Cerebellar nuclear complex (tissue), 1 donor: ENCODE measurements at regions not wholly inside any gene's neighbourhood (a gene's known extent, or its start where the extent isn't known, plus 50 kb on each side); places are given as distances from the start of the nearest gene placed in this dataset.

ENCODE experiments used
- DNase-seq, 2 experiments: peaks; one replicate each; lab custom pipeline; 2025; lab: John Stamatoyannopoulos, UW

DNA sequence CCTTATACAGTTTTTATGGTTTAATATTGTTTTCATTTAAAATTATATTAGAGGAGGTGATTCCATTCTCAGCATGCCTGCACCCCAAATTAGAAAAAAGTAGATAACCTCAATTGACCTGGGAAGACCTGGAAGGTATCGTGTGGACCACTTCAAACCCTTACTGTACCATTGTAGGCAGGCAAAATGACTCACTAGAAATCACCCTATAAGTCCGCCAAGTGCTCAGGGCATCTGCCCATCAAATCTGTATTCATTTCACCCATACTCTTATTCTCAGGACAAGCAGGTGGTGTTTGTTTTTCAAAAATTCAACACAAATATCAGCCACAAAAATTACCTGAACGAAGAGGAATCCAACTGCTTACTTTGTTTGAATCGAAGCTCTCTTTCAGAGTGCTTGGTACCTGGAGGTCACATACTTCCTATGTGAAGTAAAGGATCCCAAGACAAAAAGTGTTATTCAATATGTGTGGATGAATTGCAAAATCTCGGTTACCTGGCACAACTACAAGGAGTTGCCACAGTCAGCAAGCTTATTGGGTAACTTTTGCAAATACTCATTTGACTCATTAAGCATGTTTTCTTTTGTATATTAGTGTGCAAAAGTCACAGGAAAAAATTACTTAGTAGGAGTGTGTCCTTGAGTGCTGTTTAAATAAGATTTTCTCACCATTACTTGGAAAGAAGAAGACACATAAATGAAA lies 216.2 kb downstream of the ENC1 start:
- DNase-seq: no peak

DNA sequence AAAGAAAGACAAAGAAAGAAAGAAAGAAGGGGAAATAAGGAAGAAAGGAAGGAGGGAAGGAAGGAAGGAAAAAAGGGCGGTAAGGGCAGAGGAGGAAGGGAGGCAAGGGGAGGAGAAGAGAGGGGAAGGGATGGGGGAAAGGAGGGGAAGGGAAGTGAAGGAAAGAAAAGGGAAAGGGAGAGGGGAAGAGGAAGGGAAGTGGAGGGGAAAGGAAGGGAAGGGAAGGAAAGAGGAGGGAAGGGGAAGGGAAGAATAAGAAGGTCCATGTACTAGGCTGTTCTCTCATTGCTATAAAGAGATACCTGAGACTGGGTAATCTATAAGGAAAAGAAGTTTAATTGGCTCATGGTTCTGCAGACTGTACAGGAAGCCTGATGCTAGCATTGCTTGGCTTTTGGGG lies 217.1 kb downstream of the ENC1 start:
- no peak for DNase-seq

DNA sequence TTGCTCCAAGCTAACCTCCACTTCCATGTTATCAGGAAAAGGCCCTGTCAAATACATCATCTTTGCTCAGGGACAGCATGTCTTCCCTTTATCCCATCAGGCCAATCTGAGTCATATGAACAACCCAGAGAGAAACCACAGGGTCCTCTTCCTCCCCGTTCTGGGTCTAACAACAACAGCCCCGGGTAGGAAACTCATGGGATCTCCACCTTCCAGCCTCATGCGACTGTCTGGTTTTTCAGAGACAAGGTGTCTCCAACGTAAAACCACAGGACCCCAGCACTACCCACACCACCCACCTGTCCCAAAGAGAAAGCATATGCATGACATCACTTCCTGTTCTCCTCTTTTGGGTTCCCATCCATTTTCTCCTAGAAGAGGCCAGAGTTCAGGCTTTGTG lies 217.9 kb downstream of the ENC1 start:
- DNase-seq: no peak

DNA sequence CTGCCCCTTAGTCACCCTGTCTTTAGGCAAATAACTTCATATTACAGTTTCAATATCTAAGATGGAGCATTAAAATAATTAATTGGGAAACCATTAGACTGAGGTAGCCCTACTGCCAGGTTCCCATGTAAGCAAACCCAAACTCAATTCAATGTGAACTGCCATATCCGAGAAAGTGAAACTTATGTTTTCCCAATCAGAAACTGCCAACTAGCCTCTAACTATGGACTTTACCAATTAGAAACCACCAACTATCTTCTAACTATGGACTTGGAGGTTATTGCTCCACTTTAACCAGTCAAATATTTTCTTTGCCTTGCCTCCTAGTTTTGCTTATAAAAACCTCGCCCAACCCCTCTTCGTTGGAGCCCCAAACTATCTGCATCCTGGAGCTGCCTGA lies 218.5 kb downstream of the ENC1 start:
- no peak for DNase-seq

DNA sequence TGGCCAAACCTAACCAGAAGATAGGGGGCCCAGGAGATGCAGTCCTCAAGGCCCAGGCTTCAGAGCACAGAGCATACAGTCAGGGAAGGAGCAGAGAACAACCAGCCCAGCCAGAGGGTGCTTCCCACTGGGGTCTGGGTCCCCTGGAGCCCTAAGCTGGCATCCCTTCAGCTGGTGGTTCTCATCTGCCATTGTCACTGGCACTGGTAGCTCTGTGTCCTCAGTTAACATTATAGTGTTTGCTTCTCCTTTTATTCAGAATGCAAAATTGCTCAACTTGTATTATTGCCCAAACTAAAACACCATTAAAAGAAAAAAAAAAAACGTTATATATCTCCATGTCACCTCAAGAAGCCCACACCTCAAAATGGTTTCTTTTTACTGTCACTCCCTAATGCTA lies 219.2 kb downstream of the ENC1 start:
- DNase-seq: no peak

DNA sequence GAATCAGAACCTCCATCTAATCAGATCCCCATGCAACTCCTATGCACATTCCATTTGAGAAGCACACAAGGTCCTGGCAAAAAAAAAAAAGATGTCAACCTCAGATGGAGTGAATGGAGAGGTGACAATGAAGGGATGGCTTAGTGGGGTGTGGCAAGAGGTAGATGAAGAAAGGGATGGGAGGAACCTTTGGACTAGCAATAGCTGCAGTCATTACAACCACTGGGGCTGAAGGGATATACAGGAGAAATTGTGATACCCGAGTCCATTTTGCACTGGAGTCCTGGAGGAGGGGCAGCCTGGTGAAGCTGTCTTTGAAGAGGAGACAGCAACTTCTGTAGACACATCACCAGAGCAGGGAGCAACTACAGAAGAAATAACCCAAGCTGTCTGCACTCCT lies 219.6 kb downstream of the ENC1 start:
- DNase-seq: no peak

DNA sequence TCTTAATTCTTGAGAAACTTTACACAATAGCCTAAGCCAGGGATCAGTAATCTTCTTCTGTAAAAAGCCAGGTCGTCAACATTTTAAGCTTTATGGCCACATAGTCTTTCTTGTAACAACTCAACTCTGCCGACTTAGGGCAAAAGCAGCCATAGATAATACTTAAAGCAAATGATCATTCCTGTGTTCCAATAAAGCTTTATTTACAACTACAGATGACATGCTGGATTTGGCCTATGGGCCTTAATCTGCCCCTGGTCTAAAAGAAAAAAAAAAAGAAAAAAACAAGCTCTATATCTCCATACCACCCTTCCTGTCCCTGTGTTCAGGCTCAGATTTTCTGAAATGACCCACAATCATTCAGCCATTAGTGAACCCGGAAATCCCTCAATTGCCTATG lies 220.3 kb downstream of the ENC1 start:
- DNase-seq: no peak

DNA sequence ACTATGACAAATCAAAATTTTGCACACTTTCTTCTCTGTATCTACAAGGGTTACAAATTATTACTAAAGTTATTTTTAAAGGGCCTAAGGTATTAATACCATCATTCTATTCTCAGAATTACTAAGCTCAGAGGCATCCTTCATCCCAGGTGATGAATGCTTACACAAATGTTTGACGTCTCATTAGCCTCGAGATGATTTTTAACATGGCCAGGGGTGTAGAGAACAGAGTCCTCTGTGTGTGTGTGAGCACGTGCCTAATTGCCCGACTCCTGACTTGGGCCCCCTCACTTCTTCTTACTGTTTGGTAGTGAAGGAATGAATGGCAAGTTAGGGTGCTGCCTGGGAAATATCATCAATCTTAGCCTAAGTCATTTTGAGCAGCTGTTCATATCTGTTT lies 221.1 kb downstream of the ENC1 start:
- no peak for DNase-seq

DNA sequence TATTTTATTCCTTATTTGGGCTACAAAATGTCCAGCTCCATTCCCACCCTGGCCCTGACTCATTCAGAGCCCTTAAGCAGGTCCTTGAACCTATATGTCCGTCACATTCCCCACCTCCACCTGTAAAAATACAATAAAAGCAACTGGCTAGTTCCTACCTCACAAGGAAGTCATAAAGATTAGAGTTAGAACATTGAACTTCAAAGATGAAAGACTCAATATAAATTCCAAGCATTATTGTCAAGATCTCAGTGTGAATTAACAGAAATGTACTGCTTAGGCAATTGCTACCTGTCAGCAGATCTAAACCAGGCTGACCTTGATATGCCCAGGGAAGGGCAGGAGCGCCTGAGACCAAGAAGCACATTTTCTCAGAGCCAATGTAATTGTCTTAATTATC lies 221.8 kb downstream of the ENC1 start:
- no peak for DNase-seq

DNA sequence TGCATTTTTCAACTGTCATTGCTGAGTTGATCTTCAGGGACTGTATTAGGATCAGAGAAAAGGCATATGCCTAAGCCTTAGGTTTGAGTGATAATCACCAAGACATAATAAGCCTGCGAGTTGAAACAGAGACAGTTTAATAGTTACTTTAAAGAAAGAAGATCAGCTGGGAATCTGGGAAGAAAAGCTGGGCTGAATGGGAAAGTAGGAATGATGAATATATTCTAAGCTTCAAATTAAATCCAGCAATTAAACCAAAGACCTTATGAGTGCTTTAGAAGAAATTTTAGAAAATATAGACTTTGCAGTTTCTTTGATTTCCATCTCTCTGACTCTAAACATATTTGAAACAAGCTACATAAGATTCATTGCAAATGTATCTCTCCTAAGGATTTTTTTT lies 222.3 kb downstream of the ENC1 start:
- DNase-seq: no peak

DNA sequence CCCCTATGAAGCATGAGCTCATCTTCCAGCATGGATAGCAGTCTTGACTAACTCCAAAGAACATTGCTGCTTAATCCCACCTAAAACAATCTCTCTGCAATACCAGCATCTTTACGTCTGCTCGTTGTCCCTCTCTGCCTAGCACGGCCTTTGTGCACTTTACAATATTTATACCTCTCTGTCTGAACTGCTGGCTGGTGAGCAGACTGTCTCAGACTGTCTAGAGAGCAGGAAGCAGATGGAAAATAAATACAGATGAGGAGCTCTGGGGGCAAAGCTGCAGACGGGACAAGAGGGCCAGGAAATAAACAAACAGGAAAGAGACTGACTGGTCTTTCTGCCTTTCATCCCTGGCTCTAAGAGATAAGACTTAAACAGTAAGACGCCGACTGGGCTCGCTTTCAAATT lies 224.8 kb downstream of the ENC1 start:
- no peak for DNase-seq

DNA sequence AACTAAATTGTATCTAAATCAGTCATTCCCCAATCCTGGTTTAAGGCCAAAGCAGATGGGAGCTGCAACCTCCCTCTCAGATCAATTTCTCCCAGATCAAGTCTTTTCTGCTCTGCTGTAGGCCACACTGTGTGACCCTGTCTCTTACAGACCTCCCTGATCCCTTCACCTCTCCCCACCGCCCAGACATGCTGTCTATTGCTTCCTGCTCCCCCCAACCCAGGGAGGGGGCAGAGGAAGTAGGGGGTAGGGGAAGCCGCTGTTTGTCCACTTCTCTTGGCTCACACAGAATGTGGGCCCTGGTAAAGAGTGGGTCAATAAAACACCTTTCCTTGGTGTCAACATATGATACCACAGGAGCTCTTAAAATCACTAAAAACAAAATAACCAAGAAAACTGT lies 226.3 kb downstream of the ENC1 start:
- no peak for DNase-seq

DNA sequence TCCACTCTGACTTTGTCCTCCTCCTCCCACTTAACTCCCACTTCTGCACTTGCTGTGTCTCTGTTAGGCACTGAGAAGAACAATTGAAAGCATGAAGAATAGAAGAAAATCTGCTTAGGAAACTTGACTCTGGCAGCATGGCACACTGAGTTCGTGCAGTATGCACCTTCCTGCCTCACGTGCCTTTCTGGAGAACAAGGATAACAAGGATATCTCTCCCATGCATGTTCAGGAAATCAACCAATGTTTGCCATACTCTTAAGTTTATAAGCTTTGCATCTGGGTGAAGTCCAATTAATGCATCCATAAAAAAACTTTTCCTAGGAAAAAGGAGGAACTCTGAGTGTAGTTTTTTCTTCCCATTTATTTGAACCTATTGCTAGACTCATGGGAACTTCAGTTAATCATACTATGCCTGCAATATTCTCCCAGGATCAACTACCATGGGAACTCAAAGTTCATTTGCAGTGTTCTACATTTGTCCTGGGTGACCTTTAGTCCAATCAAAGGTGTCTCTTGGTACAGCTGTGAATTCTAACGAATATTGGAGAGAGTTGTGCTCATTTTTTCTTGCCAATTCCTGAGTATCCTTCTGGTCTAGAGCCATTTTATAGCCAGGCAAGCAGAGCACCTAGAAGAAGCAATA lies 227.0 kb downstream of the ENC1 start:
- no peak for DNase-seq

DNA sequence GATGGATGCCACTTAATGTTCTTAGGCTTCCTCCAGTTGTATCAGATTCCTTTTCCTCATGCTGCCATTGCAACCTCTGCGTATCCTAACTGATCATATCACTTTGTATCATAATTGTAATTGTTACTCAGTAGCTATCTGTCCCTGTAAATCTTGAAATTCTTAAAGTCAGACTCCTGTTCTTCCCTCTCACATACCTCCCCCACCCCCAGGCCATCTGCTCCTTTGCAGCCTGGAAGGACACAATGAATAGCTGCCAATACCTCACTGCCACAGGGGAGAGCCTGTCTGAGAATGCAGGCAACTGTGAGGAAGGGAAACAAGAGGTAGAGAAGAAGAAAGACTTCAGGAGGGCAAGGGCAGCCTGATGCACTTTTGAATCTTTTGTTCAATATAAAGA lies 228.5 kb downstream of the ENC1 start:
- no peak for DNase-seq

DNA sequence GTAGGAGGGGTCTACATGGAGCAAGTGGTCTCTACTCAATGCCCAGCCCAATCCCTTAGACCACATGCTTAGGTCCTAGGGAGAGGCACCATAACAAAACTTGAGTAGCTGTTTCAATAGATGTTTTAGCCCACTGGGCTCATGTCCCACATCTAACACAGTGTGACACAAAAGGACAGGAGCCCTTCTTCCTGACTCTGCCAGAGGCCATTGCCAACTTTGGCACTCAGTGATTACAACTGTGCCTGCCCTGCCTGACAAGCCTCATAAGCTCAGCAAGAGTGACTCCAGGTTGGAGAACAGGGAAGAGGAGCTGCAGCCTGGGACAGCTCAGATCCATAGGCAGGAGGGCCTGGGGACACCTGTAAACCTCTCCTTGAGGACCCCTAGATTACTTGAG lies 230.8 kb downstream of the ENC1 start:
- no peak for DNase-seq

DNA sequence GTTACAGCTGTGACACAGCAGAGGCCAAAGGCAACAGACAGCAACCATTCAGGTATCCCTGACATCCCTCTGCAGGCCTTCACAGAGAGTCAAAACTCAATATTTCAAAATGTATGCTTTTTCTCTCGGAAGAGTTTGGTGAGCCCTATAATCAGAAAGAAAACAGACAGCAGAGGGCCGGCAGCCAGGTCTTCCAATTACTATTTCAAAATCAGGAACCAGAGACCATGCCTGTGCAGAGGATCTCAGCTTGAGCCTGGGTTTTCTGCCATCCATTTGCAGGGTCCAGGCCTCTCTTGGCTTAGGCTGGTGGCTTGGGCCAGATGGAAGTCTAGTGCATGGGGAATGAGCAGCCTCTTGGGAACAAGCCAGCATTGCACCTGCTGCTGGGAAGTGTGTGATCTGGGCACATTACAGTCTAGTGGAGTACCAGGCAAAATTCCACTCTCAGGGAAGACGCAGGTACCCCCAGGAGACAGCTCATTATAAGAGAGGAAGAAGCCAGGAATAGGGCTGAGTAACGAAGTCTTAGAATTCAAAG lies 231.3 kb downstream of the ENC1 start:
- DNase-seq: peak; percentile 8 to 28

DNA sequence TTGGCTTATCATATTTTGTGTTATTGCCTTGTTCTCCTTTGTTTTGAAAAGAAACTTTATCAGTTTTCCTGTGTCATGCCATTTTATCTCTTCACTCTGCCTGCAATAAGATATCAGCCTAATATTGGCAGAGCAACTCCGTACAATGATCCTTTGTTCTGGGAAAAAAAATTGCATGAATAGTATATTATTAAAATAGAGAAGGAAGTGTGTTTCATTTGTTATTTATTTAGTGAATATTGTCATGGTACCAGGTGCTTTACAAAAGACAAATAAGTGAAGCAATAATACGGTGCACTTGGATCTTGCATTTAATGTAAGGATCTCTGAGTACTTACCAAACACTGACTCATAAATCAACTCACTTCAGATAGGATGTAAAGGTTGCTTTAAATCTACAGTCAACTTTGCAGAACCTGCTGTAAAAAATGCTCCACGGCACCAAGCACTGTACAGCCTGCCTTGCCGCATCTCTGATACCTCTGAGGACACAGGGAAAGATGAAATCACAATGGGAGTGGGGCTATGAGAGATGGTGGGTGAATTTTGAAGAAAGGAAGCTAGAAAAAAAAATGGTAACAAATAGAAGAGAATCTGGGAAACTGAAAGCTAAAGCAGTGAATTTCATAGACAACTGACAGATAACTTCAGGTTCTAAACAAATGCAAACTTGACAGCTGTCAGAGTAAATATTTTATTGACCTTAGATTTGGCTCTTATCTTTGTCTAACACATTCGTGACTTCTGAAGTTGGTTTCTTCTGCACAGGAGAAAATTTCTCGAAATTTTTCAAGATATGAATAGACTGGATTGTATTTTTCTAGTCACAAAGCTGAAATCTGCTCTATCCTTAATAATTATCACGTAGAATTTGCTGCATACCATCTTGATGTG lies 232.1 kb downstream of the ENC1 start:
- DNase-seq: no peak

DNA sequence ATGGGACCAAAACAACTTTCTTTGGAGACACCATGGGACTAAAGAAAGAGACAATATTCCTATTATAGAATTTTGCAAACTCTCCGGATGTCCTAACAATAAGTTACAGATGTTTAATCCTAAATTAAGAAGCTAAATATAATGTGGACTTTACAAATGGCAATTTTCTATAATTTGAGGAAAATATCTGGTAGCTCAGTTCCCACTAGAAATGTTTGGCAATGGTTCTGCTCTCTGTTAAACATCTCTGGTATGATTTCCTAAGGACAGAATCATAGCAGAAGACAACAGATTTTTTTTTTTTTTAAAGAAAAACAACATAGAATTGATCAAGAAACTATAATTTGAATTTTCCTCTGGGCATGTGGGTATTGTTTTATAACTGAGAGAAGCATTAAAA lies 232.8 kb downstream of the ENC1 start:
- no peak for DNase-seq

DNA sequence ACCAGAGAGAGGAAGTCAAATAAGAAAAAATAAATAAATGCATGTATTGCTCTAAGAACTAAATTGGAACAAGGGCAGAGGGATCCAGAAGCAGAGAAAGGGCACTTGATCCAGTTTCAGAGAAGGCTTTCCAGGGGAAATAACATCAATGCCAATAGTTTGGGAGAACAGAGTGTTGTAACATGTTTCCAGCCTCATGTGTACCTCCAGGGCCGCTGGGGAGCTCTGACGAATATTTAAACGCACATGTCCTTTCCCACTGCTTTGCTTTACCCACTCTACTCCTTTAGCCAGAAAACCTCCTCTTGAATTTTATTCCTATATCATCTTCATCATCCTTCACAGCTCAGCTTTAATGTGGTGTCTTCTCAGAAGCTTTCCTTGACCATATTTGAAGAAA lies 233.7 kb downstream of the ENC1 start:
- no peak for DNase-seq

DNA sequence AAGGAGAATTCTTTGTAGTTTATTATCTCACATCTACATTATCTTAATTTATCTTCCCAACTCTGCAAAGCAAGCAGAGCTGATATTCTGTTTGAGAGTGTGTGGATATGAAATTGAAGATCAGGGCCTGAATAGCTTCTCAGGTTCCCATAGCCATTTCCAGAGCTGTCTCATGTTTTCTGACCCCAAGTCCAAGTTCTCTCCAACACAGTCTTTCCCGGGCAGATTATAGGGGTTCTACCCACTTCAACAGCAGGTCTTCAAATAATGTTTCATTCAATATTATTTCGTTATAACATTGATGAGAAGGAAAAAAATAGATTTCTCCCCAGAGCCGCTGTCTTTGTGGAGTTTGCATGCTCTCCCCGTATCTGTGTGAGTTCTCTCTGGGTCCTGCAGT lies 234.9 kb downstream of the ENC1 start:
- DNase-seq: no peak

DNA sequence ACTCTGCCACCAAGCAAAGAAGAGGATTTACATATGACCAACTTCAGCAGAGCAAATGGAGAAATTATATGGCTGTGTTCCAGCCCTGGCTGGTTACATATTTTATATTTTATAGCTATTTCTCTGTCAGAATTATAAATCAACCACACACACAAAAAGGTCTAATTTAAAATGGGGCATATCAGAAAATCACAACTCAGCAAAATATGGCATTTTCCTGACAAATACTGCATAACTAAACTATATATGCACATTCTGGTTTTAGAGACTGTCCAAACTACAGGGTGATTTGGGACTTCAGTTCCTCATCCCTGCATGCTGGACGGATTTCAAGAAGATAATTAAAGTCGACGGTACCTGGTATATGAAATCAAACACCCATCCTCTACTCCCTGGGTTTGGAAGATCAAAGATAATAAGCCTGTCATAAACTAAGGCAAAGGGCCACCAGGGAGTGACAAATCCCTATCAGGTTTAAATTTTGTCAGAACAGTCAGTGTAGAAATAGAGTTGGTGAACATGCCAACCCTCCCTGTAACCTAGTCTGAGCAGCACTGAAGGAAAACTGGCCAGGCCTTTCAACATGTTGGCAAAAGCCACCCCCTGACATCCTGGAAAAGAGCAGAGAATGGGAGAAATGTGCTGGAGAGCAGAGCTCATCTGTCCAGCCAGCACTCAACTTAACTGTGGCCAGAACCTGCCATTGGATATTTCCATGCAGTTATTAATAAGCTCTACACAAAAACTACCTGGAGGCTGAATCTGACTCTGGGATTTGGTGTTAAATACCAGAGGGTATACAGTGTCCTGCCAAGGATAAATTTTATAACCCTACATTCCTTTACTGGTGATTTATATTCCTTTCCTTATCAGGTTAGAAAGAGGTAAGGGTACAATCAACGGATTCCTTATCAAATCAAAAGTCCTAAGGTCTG lies 235.7 kb downstream of the ENC1 start:
- DNase-seq: no peak

DNA sequence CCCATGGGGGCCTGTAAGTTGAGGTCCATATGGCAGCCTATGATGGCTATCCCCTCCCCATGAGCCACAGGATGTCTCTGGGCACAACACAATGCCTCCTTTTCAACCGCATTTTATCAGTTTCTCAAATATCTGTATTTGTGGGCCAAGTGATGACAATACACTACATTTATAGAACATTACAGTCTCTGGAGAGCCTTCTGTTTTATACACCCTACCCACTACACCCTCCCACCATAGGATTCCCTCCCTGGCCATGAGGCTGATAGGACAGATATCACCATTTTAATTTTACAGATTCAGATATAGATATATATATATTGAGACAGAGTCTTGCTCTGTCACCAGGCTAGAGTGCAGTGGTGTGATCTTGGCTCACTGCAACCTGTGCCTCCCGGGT lies 236.8 kb downstream of the ENC1 start:
- DNase-seq: no peak
